SKM-1 (cell line): ENCODE measurements at regions not wholly inside any gene's neighbourhood (a gene's known extent, or its start where the extent isn't known, plus 50 kb on each side); places are given as distances from the start of the nearest gene placed in this dataset.
"Not testable (repeated sequence)": the region's sequence is repeated elsewhere in the genome, so short reads cannot be mapped to it uniquely, and the experiment has no call there.

Experiments
- DNase-seq: peaks from one replicate; lab custom pipeline; 2025; ENCODE audit not compliant: unreplicated experiment; lab: John Stamatoyannopoulos, UW

DNA sequence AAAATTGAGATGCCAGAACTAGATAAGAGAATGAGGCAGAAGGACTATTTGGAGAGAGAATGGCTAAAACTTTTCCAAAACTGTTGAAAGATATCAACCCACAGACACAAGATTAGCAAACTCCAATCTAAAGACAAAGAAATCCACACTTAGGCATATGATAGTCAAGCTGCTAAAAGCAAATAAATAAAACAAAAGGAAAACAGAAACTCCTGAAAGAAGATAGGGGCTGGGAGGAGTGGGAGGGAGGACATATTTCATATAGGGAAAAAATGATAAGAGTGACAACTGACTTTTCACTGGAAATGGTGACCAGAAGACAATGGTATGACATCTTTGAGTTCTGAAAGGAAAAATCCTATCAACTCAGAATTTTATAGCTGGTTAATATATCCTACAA is 105.4 kb upstream of the ADO start:
- DNase-seq = no peak

DNA sequence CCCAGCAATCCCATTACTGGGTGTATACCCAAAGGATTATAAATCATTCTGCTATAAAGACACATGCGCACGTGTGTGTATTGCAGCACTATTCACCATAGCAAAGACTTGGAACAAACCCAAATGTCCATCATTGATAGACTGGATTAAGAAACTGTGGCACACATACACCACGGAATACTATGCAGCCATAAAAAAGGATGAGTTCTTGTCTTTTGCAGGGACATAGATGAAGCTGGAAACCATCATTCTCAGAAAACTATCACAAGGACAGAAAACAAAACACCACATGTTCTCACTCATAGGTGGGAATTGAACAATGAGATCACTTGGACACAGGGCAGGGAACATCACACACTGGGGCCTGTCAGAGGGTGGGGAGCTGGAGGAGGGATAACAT is 100.4 kb upstream of the ADO start:
- DNase-seq = not testable (repeated sequence)

DNA sequence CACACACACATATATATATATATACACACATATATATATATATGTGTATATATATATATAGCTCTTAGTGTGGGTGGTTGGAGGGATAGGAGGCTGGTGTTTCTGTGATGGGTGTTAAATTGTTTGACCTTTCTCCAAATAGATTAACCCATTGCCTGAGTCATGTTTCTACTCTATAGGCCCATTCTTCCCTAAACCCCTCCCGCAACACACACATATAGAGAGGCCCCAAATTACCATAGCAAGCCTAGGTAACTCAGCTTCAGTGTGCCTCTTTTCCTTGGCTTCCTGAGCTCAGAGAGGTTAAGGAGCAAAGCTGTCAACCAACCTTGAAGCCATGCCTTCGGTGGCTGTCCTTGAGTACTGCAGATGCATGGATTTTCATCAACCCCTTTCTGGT is 98.7 kb upstream of the ADO start:
- no peak for DNase-seq

DNA sequence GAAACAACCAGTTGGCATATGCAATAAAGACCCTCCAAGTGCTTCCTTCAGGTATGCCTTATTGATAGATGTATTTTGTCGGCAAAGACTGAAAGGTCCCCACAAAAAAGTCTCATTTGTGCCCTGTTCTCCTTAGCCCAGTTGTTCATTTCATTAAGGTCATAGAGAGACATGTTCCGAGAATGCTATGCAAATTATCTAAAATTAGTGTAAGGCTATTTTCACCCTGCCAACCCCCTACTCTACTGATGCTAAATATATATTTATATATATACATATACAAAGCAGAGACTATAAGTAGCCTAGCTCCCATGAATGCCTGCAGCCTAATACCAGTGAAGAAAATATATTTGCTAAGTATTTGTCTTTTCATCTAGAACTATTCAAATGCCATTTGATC is 96.7 kb upstream of the ADO start:
- no peak for DNase-seq

DNA sequence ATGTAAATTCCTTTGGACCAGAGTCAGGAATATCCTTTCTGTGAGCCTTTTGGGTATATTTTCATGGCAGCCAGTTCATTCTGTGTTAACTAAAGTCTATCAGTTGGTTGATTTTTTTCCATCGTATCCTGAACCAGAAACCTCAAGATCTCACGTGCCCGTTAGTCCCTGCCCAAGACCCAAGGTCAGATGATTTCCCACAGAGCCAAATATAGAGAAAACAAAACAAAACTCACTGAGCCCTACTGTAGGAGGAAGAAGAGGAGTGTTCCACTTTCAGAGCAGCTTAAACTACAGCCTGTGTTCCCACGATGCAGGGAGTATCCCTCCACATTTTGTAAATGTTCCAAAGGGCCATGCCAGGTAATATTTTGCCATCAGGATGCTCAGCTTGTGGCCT is 96.0 kb upstream of the ADO start:
- no peak for DNase-seq

DNA sequence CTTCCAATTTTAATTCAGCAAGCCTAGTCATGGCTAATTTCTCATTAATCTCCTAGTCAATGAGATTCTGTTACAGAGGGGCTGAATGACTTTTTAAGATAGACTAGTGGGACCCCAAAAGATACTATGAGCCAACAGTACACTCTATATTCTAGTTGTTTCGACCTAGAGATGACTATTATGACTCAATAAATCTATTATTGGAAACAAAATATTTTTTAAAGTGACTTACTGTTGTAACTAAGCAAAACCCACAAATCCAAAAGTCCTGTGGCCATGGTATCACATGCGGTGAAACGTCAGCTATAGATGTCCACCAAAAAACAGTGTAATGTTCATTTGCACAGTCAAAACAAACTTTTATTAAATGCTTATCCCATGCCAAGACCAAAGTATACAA is 95.3 kb upstream of the ADO start:
- DNase-seq = no peak

DNA sequence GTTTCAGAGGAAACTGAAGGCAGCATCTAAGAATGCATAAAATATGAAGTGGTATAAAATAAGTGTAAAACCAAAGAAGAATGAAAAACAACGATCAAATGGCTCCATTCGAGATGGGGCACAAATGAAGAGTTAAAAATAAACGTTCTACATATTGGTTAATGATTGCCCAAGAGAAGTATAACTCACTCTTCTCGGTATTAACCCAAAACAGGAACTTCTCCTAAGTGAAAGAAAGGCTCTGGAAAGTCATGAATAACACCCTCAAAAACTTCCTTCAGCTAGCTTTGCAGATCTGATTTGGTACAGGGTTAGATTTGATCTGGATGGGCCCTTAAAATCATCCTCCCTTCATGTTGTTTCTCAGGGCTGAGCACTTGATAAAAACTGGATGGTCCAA is 94.3 kb upstream of the ADO start:
- peak; percentile 52 for DNase-seq

DNA sequence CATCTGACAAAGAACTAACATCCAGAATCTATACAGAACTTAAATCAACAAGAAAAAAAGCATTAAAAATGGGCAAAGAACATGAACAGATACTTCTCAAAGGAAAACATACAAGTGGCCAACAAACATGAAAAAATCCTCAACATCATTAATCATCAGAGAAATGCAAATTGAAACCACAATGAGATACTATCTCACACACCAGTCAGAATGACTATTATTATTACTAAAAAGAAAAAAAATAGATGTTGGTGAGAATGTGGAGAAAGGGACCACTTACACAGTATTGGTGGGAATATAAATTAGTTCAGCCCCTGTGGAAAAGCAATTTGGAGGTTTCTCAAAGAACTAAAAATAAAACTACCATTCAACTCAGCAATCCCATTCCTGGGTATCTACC is 89.1 kb upstream of the ADO start:
- DNase-seq = no peak

DNA sequence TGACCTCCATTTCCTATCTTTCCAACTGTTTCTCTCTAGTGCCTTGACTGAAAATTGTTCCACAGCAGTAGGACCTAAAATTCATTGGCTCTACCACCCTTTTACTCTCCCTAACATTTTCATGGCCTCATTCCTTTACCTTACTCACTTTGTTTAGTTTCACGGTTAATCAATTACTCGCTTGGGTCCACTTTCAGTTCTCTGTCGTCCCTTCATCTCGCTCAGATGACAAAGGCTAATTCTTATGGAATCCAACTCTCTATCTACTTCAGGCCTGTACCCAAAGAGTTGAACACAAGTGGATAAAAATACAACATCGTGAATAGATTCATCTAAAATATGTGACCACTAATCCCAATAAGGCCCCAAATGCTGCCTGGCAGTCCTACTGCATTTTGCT is 85.9 kb upstream of the ADO start:
- no peak for DNase-seq

DNA sequence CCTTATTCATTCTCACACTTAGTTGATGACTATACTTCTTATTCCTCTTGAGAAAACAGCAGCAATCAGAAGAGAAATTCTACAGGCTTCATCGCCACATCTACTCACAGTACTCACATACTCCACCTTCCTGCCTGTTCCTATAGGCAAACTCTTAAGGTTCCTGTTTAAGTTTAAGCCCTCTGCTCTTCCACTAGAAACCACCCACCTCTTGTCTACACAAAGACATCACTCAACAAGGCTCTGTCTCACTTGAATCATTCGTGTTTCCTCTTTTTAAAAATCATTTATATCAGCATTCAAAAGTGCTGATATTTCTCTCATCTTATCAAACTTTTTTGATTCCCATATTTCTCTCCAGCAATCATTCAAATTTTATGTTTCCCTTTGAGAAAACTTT is 85.5 kb upstream of the ADO start:
- no peak for DNase-seq

DNA sequence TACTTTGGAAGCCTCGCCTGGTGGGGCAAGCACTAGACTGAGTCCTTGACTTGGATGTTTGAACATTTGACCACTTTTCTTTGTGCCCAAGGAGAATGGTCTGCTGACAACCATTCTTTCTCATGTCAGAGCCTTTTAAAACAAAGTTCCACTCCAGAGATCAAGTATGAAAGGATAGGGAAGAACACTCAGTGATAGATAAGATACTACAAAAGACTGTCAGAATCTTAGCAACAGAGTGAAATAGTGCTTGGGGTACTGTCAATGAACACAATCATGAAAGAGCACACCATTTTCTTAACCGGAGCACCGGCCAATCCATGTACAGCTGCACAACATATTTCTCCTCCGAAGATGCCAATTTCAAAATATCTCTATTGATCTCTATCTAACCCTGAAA is 82.8 kb upstream of the ADO start:
- no peak for DNase-seq

DNA sequence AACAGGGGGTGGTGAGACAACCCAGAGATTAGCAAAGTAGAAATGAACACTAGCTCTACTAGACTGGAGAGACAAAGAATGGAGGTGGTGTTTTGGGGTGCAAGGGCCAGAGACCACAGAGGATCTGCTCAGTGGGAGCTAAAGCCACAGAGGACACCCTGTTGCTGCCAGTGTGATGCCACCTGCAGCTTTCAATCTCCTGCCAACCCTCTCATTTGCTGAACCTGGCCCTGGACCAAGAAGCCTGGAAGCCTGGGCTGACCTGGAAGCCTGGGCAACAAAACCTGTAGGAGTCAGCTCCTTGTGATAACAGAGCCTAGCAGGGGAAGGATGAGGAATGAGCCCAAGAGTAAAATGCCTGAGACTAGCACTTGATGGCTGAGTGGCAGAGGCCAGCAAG is 81.1 kb upstream of the ADO start:
- no peak for DNase-seq

DNA sequence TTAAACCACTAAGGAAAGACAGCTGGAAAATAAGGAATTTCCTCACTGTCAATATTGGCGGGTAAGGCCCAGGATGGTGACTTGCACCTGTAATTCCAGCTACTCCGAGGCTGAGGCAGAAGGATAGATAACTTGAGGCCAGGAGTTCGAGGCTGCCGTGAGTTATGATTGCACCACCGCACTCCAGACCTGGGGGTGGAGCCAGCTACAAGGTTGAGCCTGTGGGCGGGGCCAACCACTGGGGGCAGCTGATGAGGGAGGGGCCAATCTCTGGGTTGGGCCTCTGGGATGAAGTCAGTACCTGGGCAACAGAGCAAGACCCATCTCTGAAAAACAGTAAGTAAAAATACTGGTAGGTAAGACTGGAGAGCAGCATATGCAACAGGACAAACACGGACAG is 80.1 kb upstream of the ADO start:
- DNase-seq = no peak

DNA sequence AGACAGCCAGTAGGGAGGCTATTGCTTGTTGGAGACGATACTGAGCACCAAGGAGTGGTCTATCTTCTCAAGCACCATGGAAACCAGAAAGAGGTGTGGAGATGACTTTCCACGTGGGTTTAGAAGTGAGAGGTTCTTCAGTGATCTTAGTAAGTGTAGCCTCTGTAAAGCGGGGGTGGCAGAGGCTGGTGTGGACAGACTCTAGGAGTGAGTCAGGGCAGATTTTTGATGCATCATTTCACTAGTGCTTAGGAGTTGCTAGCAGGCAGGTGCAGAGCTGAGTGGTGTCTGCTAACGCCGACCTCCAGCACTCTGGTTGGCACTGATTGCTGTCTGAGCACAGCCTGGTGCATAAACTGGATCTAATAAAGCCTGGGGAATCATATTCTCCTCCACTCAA is 78.4 kb upstream of the ADO start:
- DNase-seq = no peak

DNA sequence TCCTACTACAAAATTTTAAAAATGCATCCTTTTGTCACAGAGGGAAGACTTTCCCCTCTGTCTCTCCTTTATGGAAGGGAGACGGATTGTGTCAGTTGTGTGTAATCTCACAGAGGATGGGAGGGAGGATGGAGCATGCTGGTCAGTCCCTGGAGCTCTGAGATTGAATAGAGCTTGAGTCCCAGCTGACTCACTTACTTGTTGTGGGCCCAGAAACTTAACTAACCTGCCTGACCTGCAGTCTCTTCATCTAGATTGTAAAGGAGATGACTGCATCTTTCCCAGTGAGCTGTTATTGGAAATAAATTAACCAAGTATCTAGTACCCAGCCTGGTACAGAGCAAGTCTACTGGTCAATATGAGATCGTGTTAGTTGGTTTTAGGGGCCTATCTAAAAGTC is 77.9 kb upstream of the ADO start:
- DNase-seq = no peak

DNA sequence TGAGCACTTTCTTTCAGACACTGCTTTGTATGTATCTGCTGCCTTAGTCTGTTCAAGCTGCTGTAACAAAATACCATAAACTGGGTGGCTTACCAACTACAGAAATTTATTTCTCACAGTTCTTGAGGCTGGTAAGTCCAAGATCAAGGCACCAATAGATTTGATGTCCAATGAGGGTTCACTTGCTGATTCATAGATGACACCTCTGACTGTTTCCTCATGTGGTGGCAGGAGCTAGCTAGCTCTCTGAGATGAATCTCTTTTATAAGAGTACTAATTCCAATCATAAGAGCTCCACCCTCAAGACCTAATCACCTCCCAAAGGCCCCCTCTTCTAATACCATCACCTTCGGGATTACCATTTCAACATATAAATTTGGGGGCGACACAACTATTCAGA is 76.6 kb upstream of the ADO start:
- no peak for DNase-seq

DNA sequence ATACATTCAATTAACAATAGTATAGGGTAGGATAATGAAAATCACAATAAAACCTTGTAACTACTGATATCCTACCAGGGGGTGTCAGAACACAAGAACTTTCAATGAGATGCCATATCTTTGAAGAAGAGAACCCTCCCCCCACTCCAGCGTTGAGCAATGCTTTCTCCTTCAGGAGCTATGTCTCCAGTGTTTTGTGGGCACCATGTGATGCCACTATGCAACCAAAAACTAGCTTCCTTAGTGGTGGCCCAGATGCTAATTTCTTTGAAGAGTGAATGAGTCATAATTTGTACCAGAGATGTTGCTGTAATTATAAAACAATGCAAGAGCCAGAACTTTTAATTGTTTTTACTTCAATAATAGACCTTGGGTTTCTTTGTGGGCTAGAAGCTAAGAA is 76.0 kb upstream of the ADO start:
- DNase-seq = no peak

DNA sequence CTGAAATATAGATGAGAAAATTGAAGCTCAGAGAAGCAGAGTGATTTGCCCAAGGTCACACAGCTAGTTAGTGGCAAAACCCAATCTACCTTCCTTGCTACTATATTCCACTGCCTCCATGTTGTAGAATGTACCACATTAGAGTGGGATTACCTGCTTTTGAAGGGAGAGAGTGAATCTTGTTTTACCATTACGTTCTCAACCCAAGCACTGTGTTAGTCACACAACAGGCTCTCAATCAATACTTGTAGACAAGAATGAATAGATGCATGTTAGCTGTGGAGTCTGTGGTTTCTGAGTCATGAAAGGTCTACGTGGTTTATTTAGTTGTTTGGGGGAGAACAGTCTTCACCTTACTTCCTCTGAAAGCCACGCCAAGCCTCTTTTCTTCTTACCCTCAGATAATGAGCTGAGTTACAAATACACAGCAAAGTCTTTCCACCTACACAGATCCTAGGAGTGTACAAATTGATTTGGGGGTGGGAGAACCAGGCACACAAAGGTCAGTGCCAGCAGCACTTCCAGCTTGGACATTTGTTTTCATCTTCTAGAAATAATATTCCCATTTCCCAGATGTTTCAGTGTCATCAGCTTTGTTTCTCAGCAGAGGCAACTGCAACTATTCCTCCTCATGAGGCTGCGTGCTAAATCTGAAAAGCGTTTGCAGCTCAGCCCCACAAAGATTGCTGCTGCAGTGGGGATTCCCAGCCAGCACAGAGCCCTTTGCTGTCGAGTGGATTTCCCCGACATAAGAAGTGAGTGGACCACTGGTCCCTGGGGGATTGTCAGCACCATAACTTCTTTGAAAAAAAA is 71.5 kb upstream of the ADO start:
- no peak for DNase-seq

DNA sequence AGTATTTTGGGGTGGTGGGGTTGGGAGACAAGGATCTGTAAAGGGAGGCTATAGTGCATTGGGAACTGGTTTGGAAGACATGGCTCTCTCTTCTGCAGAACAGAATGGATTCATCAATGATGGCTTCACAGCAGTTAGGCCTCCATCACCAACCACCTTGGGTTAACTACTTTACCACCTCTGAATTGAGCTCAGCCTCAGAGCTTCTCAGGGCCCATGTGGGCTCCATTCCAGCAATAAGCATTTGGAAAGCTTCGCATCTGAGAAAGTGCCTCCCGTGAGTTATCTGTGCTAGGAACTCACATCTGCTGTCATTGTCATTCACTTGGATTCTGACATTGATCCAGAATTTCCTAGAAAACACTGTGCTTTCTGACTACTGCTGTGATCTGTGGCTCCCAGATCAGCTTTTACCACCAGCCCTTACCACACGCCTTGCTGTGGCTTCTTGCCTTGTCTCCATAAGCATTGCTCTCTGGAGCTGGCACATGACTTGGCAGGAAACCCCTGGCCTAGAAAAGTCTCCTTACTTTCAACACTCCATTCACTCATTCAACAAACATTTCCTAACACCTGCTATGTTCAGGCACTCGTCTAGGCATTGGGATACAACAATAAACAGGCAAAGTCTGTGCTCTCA is 70.7 kb upstream of the ADO start:
- no peak for DNase-seq

DNA sequence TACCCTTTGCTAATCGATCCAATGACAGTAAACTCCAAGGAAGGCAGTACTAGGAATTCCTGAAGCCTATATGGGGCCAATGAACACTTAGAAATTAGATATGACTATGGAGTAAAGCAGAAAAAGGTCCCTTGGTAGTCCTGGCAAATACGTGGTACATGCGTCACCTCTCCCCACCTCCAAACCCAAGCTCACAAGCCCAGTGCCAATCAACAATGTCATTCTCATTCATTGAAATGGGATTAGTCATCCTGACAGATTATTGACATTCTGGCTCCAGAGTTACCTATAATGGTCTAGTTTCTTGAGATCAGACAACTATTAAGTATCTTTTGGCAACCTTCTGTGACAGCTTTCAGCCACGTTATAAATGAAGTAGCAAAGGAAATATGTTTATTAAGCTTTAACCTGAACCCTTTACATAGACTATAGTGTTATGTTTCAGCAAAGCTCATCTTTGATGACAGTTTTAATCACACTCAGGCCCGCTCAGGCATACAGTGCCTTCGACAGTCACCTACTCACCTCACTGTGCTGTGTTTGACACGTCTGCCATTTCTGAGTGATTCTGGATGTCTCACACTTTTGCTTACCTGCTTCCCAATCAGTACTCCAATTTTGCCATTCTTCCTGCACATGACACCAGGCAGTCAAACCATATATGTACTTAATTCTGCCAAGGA is 69.6 kb upstream of the ADO start:
- no peak for DNase-seq

DNA sequence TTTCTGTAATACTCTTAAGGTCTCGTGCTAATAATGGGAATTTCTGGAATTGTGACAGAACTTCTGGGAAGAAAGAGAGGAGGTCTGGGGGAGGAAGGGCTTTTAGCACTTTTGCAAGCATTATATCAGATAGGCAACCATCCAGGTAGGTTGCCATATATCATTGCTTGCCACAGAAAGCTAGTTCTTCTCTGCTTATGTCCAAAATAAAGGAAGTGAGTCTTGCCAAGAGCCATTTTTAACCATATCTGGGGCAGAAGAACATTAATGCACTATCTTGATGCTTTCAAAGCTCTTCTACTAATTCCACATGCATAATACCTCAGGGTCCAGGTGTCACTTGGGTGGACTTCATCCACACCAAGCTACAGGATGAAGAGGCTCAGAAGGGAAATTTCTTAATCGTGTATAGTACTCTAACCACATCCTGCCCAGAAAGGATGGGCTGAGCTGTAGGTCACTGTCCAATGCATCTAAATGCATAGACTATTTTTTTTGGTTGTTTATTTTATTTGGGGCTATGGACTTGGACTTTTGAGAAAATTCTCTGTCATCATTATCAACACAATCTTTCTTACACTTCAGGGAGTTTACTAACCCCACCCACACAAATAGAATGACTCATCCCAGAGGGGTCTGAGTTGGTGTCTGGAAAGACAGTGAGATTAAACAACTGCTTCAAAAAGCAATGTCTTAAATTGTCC is 68.9 kb upstream of the ADO start:
- DNase-seq = no peak

DNA sequence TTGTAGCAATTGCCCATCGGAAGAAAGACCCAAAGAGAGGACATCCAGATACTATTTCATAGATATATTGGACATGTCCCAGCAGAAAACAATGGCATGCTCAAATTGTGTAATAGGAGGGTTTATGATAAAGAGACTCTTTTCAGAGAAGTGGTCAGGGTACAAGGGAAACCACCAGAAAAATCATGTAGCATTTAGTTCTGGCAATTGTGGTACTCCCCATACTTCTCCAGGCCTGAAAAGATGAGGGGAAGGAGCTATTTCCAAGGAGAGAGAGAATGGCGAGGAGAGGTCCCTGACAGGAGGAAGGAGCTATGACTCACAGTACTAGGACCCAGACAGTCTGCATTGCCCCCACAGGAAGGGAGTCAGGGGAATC is 68.4 kb upstream of the ADO start:
- no peak for DNase-seq
